HEK293 (cell line): ENCODE measurements at regions not wholly inside any gene's neighbourhood (a gene's known extent, or its start where the extent isn't known, plus 50 kb on each side); places are given as distances from the start of the nearest gene placed in this dataset.

Experiments
- CTCF ChIP-seq: fragments of 450-650 bp; formaldehyde crosslinking; IDR thresholded peaks from 2 replicates; pipeline ENCODE4 v1.5.1; 2016; ENCODE audit warnings: missing biosample characterization, missing genetic modification characterization
- PRDM10 ChIP-seq: fragments of 450-650 bp; formaldehyde crosslinking; IDR thresholded peaks from 2 replicates; pipeline ENCODE4 v1.5.1; 2016; ENCODE audit warnings: missing biosample characterization, missing genetic modification characterization
- REST ChIP-seq: fragments of 450-650 bp; formaldehyde crosslinking; IDR thresholded peaks from 2 replicates; pipeline ENCODE4 v1.5.1; 2016; ENCODE audit warnings: missing biosample characterization, missing genetic modification characterization
- WT1 ChIP-seq: fragments of 450-650 bp; formaldehyde crosslinking; IDR thresholded peaks from 2 replicates; pipeline ENCODE4 v1.5.1; 2016; ENCODE audit warnings: missing biosample characterization, missing genetic modification characterization
- ZNF707 ChIP-seq: fragments of 450-650 bp; formaldehyde crosslinking; IDR thresholded peaks from 2 replicates; pipeline ENCODE4 v1.5.1; 2016; ENCODE audit warnings: missing biosample characterization, missing genetic modification characterization
- ZSCAN5A ChIP-seq: fragments of 450-650 bp; formaldehyde crosslinking; IDR thresholded peaks from 2 replicates; pipeline ENCODE4 v1.5.1; 2016; ENCODE audit warnings: missing biosample characterization, missing genetic modification characterization

- TF ChIP-seq WT1 (no peak), CTCF (tag by site-specific recombination) (no peak), REST (tag by site-specific recombination) (no peak), ZSCAN5A (tag by site-specific recombination) (no peak), PRDM10 (no peak), ZNF707 (tag by site-specific recombination) (no peak)
Measured at GRCh38 chr2:2843969-2844548, 513.0 kb upstream of the MYT1L start.
